HepG2 (cell line): ENCODE measurements at regions not wholly inside any gene's neighbourhood (a gene's known extent, or its start where the extent isn't known, plus 50 kb on each side); places are given as distances from the start of the nearest gene placed in this dataset.

Experiments used
- ATAC-seq: fragments of 200-7000 bp; cut with Tn5 transposase; 3 replicates; pipeline ENCODE4 v1.9.1; 2020; ENCODE audit warnings: mild to moderate bottlenecking, moderate library complexity
- BruUV-seq: library from RNA; stranded (reverse); fragments of 400-500 nt; replicated peaks from 2 replicates; lab custom pipeline; 2021; lab: Mats Ljungman, UMichigan
- CTCF ChIA-PET: fragments of 300-600 bp; formaldehyde crosslinking; extraction: SDS; loops from one replicate; lab custom pipeline; 2021; ENCODE audit warnings: low total read pairs, inconsistent platforms, low intra/inter-chr PET ratio; lab: Yijun Ruan, JAX
- POLR2A ChIA-PET: fragments of 350-600 bp; sonication (Branson Sonifier 250); formaldehyde crosslinking; loops from one replicate; lab custom pipeline; 2020; ENCODE audit warnings: antibody characterized with exemption, inconsistent platforms; lab: Yijun Ruan, JAX
- DNase-seq: peaks from one replicate; pipeline ENCODE4 v3.0.0-alpha.2; 2015; ENCODE audit warnings: low spot score
- FAIRE-seq: peaks from 3 replicates; lab custom pipeline; 2011; peaks lifted over from hg19 to GRCh38; lab: Jason Lieb, UNC
- H2AFZ ChIP-seq: one replicate; pipeline ENCODE4 v1.6.1; 2011; ENCODE audit warnings: low read length, inconsistent platforms
- H3K27ac ChIP-seq: fragments of 300-600 bp; 3 replicates; pipeline ENCODE4 v1.8.0; 2011; ENCODE audit warnings: mixed run types, mild to moderate bottlenecking, mixed read lengths, low read length, inconsistent platforms; ENCODE audit not compliant: insufficient read depth; ENCODE audit errors: extremely low read length
- H3K27me3 ChIP-seq, 2 experiments: fragments of 200-600 bp in 1 of 2; 2 replicates in 1 of 2; 3 replicates in 1 of 2; pipeline versions ENCODE4 v1.6.0 to v1.8.0; 2011; ENCODE audit warnings: low read length in 2 of 2, mild to moderate bottlenecking in 2 of 2, moderate library complexity in 2 of 2, inconsistent platforms in 1 of 2; ENCODE audit not compliant: insufficient read depth in 2 of 2, control insufficient read depth in 1 of 2
- H3K36me3 ChIP-seq, 2 experiments: fragments of 200-600 bp in 1 of 2; replicated peaks in 1 of 2; 2 replicates in 1 of 2; 3 replicates in 1 of 2; pipeline versions ENCODE4 v1.5.1 to v1.8.0; 2011; ENCODE audit warnings: low read length in 2 of 2, inconsistent platforms in 1 of 2; ENCODE audit not compliant: insufficient read depth in 2 of 2, control insufficient read depth in 1 of 2
- H3K4me1 ChIP-seq: 2 replicates; pipeline ENCODE4 v1.5.1; 2012; ENCODE audit warnings: low read length, inconsistent platforms; ENCODE audit not compliant: insufficient read depth
- H3K4me2 ChIP-seq: 2 replicates; pipeline ENCODE4 v1.6.0; 2011; ENCODE audit warnings: low read depth, low read length, inconsistent platforms
- H3K4me3 ChIP-seq, 3 experiments: fragments of 200-600 bp in 1 of 3; sonication (generic), shearing (Covaris generic) in 1 of 3; replicated peaks in 1 of 3; 2 replicates each; pipeline ENCODE4 v1.5.1; 2011 to 2016; ENCODE audit warnings: low read length in 3 of 3, inconsistent platforms in 2 of 3, low read depth in 2 of 3, mild to moderate bottlenecking in 2 of 3, control low read depth in 1 of 3, mixed read lengths in 1 of 3; ENCODE audit not compliant: insufficient read depth in 1 of 3
- H3K79me2 ChIP-seq: one replicate; pipeline ENCODE4 v1.6.1; 2011; ENCODE audit warnings: low read length, inconsistent platforms; ENCODE audit not compliant: insufficient read depth
- H3K9ac ChIP-seq: 2 replicates; pipeline ENCODE4 v1.6.0; 2011; ENCODE audit warnings: mild to moderate bottlenecking, low read depth, low read length, inconsistent platforms; ENCODE audit not compliant: insufficient read depth
- H3K9me3 ChIP-seq: 2 replicates; pipeline ENCODE4 v1.5.1; 2012; ENCODE audit warnings: mild to moderate bottlenecking, low read length
- H4K20me1 ChIP-seq: 2 replicates; pipeline ENCODE4 v1.6.0; 2011; ENCODE audit warnings: inconsistent platforms, mild to moderate bottlenecking, low read length, moderate library complexity; ENCODE audit not compliant: insufficient read depth
- CTCF ChIP-seq: sonication (generic); formaldehyde crosslinking; IDR thresholded peaks from 2 replicates; pipeline ENCODE4 v1.5.0; 2020; ENCODE audit warnings: mild to moderate bottlenecking, missing genetic modification reagents, moderate library complexity
- HIVEP1 ChIP-seq: sonication (generic); formaldehyde crosslinking; IDR thresholded peaks from 2 replicates; pipeline ENCODE4 v1.4.0; 2020; ENCODE audit warnings: mild to moderate bottlenecking, missing genetic modification reagents
- HNF4A ChIP-seq: sonication (generic); formaldehyde crosslinking; IDR thresholded peaks from 2 replicates; pipeline ENCODE4 v1.4.0; 2020; ENCODE audit warnings: missing genetic modification reagents
- HNRNPL ChIP-seq: fragments of 200-400 bp; formaldehyde crosslinking; IDR thresholded peaks from 2 replicates; pipeline ENCODE4 v1.6.1; 2017; ENCODE audit warnings: mild to moderate bottlenecking, low read depth, low read length
- JUN ChIP-seq: sonication (generic); formaldehyde crosslinking; IDR thresholded peaks from 2 replicates; pipeline ENCODE4 v1.4.0; 2020; ENCODE audit warnings: mild to moderate bottlenecking, missing genetic modification reagents
- NCOR1 ChIP-seq: fragments of 200-600 bp; sonication (generic); IDR thresholded peaks from 2 replicates; pipeline ENCODE4 v1.7.0; 2017; ENCODE audit warnings: antibody characterized with exemption, low read length, borderline replicate concordance
- RAD21 ChIP-seq: fragments of 450-650 bp; formaldehyde crosslinking; IDR thresholded peaks from 2 replicates; pipeline ENCODE4 v1.5.0; 2020; ENCODE audit warnings: mild to moderate bottlenecking
- SMC3 ChIP-seq: IDR thresholded peaks from 2 replicates; pipeline ENCODE4 v1.6.1; 2011; ENCODE audit warnings: low read length, improper control_type of control experiment
- ZBTB42 ChIP-seq: sonication (generic); formaldehyde crosslinking; IDR thresholded peaks from 2 replicates; pipeline ENCODE4 v1.5.0; 2020; ENCODE audit warnings: mild to moderate bottlenecking, missing genetic modification reagents
- ZNF24 ChIP-seq: fragments of 450-650 bp; IDR thresholded peaks from 2 replicates; pipeline ENCODE4 v1.6.1; 2017; ENCODE audit warnings: antibody characterized with exemption, mild to moderate bottlenecking
- ZNF512 ChIP-seq: sonication (generic); formaldehyde crosslinking; IDR thresholded peaks from 2 replicates; pipeline ENCODE4 v1.4.0; 2020; ENCODE audit warnings: mild to moderate bottlenecking, missing genetic modification reagents
- WGBS: methylation state at CpG from one replicate; pipeline ENCODE4 v1.1.6; 2017; ENCODE audit warnings: low lambda C conversion rate; 5-methylcytosine and 5-hydroxymethylcytosine counted together
- in situ Hi-C: cut with HindIII; loops from 2 replicates; pipeline ENCODE4 v1.10.0; 2017; ENCODE audit warnings: low pct_unique_long_range_greater_than_20kb; ENCODE audit not compliant: extremely low pct_ligation_motif_present
- intact Hi-C: fragments of 100-400 bp; cut with micrococcal nuclease; formaldehyde crosslinking; loops from one replicate; pipeline ENCODE4 v1.10.0; 2022; ENCODE audit not compliant: unreplicated experiment
- TF ChIP-seq, protein P1 (sequence below): sonication (generic); formaldehyde crosslinking; IDR thresholded peaks from 2 replicates; pipeline ENCODE4; 2020; ENCODE audit warnings: missing genetic modification reagents, mild to moderate bottlenecking, borderline replicate concordance

- peak overlapping the region; percentile 8; the same call in 1 of the 2 replicates for H3K4me2 ChIP-seq
- DNase-seq (peak; percentile 39), ATAC-seq (peak; percentile 62), FAIRE-seq (no peak)
- H3K4me1 ChIP-seq, result peaks cover 11% of the 10 kb centered on the region
- H3K27ac ChIP-seq, result no peak overlapping the region
- no peaks in the 10 kb centered on the region for H3K79me2 ChIP-seq
- H3K4me3 ChIP-seq, result no peak overlapping the region
- H3K36me3 ChIP-seq, result no peaks in the 10 kb centered on the region
- no peak overlapping the region for H2AFZ ChIP-seq
- TF ChIP-seq JUN (CRISPR knock-in tag) (no peak), ZBTB42 (CRISPR knock-in tag) (no peak), ZNF512 (CRISPR knock-in tag) (no peak), NCOR1 (peak; percentile 23; the same call in 1 of the 2 replicates), ZNF24 (no peak), HNF4A (CRISPR knock-in tag) (0 out of 2 replicates have a peak, but pooled peaks have one; percentile 16)
- ChIA-PET CTCF (interaction anchor here (0.6 to 3.1 kb wide), 3 partner anchors 61 to 198 kb away, joined by 4 to 33 read pairs (median 6); no protein-coding TSS in a partner anchor), POLR2A (no interaction called here)
- in situ Hi-C loops, result loop anchor here (5.0 kb wide), 1 partner anchor 144 kb away; no protein-coding TSS in a partner anchor
- no TSS peak for BruUV-seq
- H3K9me3 ChIP-seq, result no peaks in the 10 kb centered on the region
- H3K27me3 ChIP-seq, result no peaks in the 10 kb centered on the region
- H4K20me1 ChIP-seq, result no peaks in the 10 kb centered on the region
- WGBS, result 0% methylated on average over 2 of the region's 2 CpGs
- H3K9ac ChIP-seq, result no peak overlapping the region
- intact Hi-C loops, result loop anchor here (1.0 to 2.0 kb wide), 2 partner anchors 61 to 106 kb away; partner anchors contain the start of gene STK17B
Measured at GRCh38 chr2:196276421-196276820, 105.0 kb upstream of the STK17B start.

GRCh38 chr2:196277002-196277401 lies 105.6 kb upstream of the STK17B start:
- ChIA-PET POLR2A (no interaction called here), CTCF (interaction anchor here (0.6 to 3.1 kb wide), 3 partner anchors 60 to 199 kb away, joined by 4 to 33 read pairs (median 6); no protein-coding TSS in a partner anchor)
- ATAC-seq (peak; percentile 41; the same call in 1 of the 3 replicates), DNase-seq (no peak), FAIRE-seq (no peak)
- Histone ChIP-seq H2AFZ (no peak overlapping the region), H4K20me1 (no peaks in the 10 kb centered on the region), H3K9me3 (no peaks in the 10 kb centered on the region), H3K4me1 (peaks cover 11% of the 10 kb centered on the region), H3K4me2 (no peak overlapping the region), H3K4me3 (no peak overlapping the region), H3K27ac (no peak overlapping the region), H3K27me3 (no peaks in the 10 kb centered on the region), H3K36me3 (no peaks in the 10 kb centered on the region), H3K9ac (no peak overlapping the region), H3K79me2 (no peaks in the 10 kb centered on the region)
- WGBS, result 3% methylated on average over 2 of the region's 2 CpGs
- in situ Hi-C loops, result loop anchor here (5.0 kb wide), 1 partner anchor 145 kb away; no protein-coding TSS in a partner anchor
- BruUV-seq, result no TSS peak
- intact Hi-C loops, result loop anchor here (1.0 to 2.0 kb wide), 3 partner anchors 106 to 199 kb away; partner anchors contain the start of gene STK17B
- TF ChIP-seq HNRNPL (no peak), HIVEP1 (CRISPR knock-in tag) (no peak), SMC3 (peak; percentile 66), RAD21 (CRISPR knock-in tag) (peak; percentile 36; the same call in 1 of the 2 replicates), CTCF (CRISPR knock-in tag) (peak; percentile 49)
- TF ChIP-seq, protein P1, sequence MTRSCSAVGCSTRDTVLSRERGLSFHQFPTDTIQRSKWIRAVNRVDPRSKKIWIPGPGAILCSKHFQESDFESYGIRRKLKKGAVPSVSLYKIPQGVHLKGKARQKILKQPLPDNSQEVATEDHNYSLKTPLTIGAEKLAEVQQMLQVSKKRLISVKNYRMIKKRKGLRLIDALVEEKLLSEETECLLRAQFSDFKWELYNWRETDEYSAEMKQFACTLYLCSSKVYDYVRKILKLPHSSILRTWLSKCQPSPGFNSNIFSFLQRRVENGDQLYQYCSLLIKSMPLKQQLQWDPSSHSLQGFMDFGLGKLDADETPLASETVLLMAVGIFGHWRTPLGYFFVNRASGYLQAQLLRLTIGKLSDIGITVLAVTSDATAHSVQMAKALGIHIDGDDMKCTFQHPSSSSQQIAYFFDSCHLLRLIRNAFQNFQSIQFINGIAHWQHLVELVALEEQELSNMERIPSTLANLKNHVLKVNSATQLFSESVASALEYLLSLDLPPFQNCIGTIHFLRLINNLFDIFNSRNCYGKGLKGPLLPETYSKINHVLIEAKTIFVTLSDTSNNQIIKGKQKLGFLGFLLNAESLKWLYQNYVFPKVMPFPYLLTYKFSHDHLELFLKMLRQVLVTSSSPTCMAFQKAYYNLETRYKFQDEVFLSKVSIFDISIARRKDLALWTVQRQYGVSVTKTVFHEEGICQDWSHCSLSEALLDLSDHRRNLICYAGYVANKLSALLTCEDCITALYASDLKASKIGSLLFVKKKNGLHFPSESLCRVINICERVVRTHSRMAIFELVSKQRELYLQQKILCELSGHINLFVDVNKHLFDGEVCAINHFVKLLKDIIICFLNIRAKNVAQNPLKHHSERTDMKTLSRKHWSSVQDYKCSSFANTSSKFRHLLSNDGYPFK, result no peak
